ENCODE measurements at regions not wholly inside any gene's neighbourhood (a gene's known extent, or its start where the extent isn't known, plus 50 kb on each side); places are given as distances from the start of the nearest gene placed in this dataset.
"Not testable (repeated sequence)": the region's sequence is repeated elsewhere in the genome, so short reads cannot be mapped to it uniquely, and the experiment has no call there.

DNA sequence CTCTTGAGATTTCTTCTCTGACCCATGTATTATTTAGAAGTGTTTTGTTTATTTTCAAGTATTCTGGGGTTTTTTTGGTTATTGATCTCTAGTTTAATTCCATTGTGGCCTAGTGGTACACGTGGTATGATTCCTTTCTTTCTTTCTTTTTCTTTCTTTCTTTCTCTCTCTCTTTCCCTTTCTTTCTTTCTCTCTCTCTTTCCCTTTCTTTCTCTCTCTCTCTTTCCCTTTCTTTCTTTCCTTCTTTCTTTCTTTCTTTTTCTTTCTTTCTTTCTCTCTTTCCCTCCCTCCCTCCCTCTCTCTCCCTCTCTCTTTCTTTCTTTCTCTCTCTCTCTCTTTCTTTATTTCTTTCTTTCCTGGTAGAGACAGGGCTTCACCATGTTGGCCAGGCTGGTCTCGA is 85.7 kb upstream of the UBE2E1 start:
- FAIRE-seq (no peak), DNase-seq (ENCODE audit: insufficient read length, low spot score) (no peak)
- no peak for TF ChIP-seq CTCF (IDR thresholded peaks at IDR 0.05; ENCODE audit: insufficient read depth, missing control alignments)

DNA sequence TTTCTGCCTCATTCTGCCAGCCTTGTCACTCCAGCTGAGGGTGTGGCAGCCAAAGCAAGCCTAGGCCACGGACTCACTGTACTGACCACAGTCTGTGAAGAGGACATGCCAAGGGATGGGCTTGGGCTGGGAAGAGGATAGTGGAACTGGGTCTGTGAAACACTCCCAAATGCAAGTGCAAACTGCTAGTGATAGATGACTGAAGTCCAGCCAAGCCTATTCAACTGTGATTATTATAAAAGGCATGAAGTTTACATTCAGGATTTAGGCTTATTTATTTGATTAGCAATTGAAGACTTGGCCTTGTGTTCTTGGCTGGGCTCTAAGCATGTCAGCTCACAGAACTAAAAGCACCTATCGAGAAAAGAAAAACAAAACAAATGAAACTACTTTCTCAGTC is 84.9 kb upstream of the UBE2E1 start:
- FAIRE-seq (no peak), DNase-seq (ENCODE audit: insufficient read length, low spot score) (no peak)
- TF ChIP-seq CTCF (IDR thresholded peaks at IDR 0.05; ENCODE audit: insufficient read depth, missing control alignments) = no peak

- DNase-seq (ENCODE audit: insufficient read length, low spot score) (no peak), FAIRE-seq (no peak)
- no peak for TF ChIP-seq CTCF (IDR thresholded peaks at IDR 0.05; ENCODE audit: insufficient read depth, missing control alignments)
These were observed 82.6 kb upstream of the UBE2E1 start for GRCh38 chr3:23723141-23723540.

DNA sequence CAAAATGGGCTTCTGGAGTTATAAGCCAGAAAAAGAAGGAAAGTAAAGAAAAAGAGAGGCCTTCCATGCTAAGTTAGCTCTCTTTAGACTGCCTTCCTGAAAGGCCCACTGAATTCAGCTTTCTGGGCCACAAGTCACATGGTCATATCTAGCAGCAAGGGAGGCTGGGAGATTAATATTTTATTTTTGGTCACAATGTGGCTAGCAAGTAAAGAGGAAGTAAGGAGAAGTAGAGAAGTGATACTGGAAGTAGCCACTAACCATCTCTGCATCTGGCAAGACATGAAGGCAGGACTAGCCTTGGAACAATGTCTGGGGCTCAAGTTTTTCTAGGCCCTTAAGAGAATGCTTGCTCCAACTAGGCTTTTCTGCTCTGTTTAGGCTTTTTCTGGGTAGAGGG is 81.8 kb upstream of the UBE2E1 start:
- DNase-seq (ENCODE audit: insufficient read length, low spot score) (no peak), FAIRE-seq (no peak)
- TF ChIP-seq CTCF (IDR thresholded peaks at IDR 0.05; ENCODE audit: insufficient read depth, missing control alignments) = no peak

GRCh38 chr3:23726811-23727548 is 78.8 kb upstream of the UBE2E1 start:
- FAIRE-seq = no peak
- no peak for TF ChIP-seq CTCF (IDR thresholded peaks at IDR 0.05; ENCODE audit: insufficient read depth, missing control alignments)
- DNase-seq (ENCODE audit: insufficient read length, low spot score) = no peak

DNA sequence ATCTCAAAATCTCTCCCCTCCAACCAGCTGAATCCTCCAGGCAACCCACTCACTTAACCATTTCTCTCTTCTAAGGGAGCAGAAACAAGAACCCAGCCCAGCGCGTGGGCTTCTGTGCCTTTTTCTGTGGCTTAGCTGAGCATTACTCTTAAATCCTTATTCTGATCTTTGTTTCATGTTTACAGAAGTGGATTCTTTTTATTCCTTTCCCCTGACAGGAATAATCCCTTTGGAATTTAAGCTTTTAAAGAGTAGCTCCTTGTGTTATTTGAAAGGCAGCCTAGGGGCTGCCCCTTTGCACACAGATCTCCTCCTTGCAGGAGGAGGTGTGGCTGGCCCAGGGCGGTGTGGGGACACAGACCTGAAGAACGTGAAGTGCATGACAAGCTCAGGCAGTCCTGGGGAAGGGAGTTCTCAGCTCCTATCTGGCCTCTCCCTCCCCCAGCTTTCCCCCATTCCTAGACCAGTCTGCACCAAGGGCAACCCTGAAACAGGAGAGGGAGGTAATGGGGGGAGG is 77.1 kb upstream of the UBE2E1 start:
- DNase-seq (ENCODE audit: insufficient read length, low spot score) (no peak), FAIRE-seq (no peak)
- TF ChIP-seq CTCF (IDR thresholded peaks at IDR 0.05; ENCODE audit: insufficient read depth, missing control alignments) = no peak

DNA sequence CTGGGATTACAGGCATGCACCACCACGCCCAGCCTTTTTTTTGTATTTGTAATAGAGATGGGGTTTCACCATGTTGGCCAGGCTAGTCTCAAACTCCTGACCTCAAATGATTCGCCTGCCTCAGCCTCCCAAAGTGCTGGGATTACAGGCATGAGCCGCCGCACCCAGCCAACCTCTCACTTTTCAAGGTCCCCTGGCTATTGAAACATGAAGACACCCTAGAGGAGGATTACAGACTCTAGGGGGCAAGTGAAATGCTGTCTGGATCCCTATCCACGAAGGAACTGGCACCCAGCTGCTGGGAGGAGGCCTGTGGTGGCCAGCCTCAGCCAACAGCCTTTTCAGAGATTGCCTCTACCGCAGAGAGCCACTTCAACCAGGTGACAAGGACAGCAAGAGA is 76.4 kb upstream of the UBE2E1 start:
- not testable (repeated sequence) for FAIRE-seq; DNase-seq (ENCODE audit: insufficient read length, low spot score)

All from D721Med (cell line).